ENCODE measurements at regions not wholly inside any gene's neighbourhood (a gene's known extent, or its start where the extent isn't known, plus 50 kb on each side); places are given as distances from the start of the nearest gene placed in this dataset.

GRCh38 chr1:55420929-55421716, 206.0 kb upstream of the USP24 start:
- TF ChIP-seq POLR2A (IDR thresholded peaks at IDR 0.05) = no peak
- TF ChIP-seq EP300 (IDR thresholded peaks at IDR 0.05) = no peak

Data from tibial nerve (tissue), 3 donors.